HG03066 (cell line): ENCODE measurements at regions not wholly inside any gene's neighbourhood (a gene's known extent, or its start where the extent isn't known, plus 50 kb on each side); places are given as distances from the start of the nearest gene placed in this dataset.
"Not testable (repeated sequence)": the region's sequence is repeated elsewhere in the genome, so short reads cannot be mapped to it uniquely, and the experiment has no call there.

Experiments
- ATAC-seq: cut with Tn5 transposase; IDR thresholded peaks from one replicate; pipeline ENCODE4 v1.9.1; 2021; ENCODE audit warnings: low read depth; ENCODE audit not compliant: unreplicated experiment

DNA sequence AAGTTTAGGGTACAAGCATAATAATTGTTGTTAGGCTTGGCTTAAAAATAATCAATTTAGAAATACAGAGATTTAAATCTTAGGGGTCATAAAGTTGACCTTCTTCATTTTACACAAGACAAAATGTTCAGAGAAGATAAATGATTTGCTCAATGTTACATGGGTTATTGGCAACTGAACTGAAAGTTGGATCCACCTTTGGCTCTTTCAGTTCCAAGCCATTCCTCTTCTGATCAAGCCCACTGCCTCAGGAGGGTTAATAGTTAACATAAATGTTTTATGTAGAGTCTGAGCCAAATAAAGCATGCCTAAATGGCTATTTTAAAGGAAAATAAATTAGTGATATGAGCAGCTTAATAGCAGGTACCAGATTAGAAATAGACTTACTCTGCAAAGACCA is 79.1 kb upstream of the RHOBTB1 start:
- ATAC-seq: no peak

DNA sequence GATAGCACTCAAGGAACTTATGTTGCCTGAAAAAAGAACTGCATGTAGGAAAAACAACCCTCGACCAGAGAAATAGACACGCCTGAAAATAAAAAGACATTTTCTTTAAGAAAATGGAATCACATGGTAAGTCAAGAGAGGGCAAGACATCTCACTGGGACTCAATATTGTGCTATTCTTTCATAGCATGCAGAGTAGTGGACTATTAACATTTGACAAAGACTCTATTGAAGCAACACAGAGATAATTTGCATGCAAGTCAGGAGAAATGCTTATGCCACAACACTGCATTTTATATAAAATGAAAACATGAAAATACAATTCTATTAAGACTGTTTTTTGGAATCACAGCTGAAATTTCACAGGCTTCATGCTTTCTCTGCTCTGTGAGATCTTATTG is 77.9 kb upstream of the RHOBTB1 start:
- no peak for ATAC-seq

DNA sequence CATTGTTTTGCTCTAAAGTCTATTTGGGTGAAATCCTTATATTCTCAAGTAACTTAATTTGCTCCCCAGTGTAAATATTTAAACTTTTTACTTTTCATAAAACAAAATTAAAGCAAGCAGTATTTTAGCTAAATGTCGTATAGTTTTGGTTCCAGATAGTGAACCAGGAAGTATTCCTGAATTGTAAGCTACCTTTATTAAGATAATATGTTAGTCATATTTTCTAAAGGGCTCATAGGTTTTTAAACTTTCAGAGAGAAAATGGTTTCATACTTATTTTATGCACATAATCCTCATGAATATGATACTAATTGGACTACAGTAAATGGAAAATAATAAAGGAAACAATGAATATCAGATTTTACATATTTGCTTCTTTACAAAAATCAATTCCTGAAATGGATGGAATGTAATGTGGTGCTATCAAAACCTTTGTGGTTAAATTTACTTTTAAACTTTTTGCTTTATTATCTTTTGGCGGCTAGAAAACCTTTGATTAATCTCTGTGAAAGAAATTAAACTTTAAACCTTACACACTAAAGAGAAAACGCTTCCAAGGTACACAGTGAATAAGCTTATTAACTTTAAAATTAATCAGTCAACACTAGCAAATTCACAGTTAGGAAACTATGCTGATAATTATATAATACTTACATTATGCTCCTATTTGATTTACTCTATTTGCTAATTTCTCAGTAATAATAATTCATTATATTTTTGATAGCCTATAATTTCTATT is 76.6 kb upstream of the RHOBTB1 start:
- no peak for ATAC-seq

- ATAC-seq: no peak
These were observed 74.2 kb upstream of the RHOBTB1 start for GRCh38 chr10:61018146-61018545.

DNA sequence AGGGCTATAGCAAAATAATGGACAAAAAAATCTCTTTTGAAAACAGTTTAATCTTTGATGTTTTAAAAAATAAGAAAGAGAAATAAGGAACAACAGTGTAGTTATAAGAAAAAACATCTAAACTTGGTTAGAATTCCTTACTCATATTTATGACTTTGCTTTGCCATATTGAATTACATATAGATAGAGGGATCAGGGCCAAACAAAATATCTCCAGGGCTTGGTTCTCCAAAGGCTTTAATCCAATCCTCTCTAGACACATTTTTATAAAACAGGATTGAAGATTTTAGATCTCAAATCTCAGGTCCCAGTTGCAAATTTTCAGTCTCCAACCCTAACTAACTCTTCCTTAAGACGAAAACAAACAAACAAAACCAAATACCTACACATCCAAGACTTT is 72.6 kb upstream of the RHOBTB1 start:
- no peak for ATAC-seq

GRCh38 chr10:61016007-61016406 is 72.0 kb upstream of the RHOBTB1 start:
- ATAC-seq: no peak

DNA sequence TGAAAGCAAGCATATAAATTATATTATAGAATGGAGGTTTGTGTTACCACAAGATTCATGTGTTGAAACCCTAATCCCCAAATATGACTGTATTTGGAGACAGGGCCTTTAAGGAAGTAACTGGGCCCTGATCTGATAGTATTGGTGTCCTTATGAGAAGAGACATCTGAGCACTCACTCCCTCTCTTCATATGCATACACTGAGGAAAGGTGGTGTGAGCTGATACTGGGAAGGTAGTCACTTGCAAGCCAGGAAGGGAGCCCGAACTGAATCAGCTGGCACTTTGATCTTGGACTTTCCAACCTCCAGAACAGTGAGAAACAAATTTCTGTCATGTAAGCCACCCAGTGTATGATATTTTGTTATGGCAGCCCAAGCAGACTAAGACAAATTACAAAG is 66.9 kb upstream of the RHOBTB1 start:
- no peak for ATAC-seq

- not testable (repeated sequence) for ATAC-seq
These were observed 59.1 kb upstream of the RHOBTB1 start for GRCh38 chr10:61003069-61003468.

- no peak for ATAC-seq
These were observed 57.7 kb upstream of the RHOBTB1 start for GRCh38 chr10:61001731-61002122.

DNA sequence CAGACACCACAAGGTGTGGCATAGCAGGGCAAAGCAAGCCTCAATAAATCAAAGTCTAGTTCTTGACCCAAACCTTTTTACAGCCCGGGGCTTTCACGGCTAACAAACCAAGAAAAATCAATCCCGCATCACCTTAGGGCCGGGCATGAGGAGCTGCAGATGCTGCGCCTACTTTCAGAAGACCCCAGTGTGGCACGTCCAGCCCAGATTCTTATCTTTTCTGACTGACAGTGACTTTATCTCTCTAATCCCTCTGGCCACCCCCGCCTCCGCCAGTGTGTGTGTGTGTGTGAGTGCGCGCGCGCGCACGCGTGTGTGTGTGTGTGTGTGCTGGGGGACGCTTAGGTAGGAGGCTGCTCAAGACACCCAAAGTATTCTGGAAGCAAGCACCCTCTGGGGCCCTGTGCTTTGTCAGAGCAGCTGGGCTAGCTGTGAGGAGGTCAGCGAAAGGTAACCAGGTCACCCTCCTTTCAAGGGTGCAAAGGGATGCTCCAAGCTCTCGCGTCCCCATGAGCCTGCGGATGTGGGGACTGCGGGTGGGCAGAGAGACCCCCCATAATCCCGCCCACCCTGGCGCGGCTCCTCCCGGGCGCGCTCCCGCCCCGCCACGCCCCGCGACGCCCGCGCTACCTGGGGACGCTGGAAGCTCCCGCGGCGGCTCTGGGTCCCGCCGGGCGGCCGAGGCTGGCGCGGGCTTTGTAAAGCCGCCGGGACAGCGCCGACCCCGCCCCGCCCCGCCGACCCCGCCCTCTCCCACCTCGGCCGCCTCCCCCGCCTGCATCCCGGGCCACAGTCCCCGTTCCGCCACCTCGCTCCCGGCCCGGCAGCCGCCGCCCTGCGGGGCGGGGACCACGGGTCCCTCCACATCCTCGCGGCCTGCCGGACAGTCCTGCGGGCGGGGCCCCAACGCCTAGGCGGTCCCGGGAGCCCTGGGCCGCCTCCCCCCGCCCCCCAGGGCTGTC is 57.1 kb upstream of the RHOBTB1 start:
- no peak for ATAC-seq

- no peak for ATAC-seq
These were observed 54.9 kb upstream of the RHOBTB1 start for GRCh38 chr10:60998932-60999331.

GRCh38 chr10:60994128-60994527 is 50.1 kb upstream of the RHOBTB1 start:
- no peak for ATAC-seq
